ENCODE measurements at regions not wholly inside any gene's neighbourhood (a gene's known extent, or its start where the extent isn't known, plus 50 kb on each side); places are given as distances from the start of the nearest gene placed in this dataset.
"Not testable (repeated sequence)": the region's sequence is repeated elsewhere in the genome, so short reads cannot be mapped to it uniquely, and the experiment has no call there.

GRCh38 chr12:114030451-114030850 lies 64.3 kb upstream of the RBM19 start:
- Histone ChIP-seq H3K36me3 (no peaks in the 10 kb centered on the region), H3K9me3 (no peaks in the 10 kb centered on the region), H3K4me3 (replicated peaks in 1 of 3) (no peak overlapping the region), H3K27me3 (no peaks in the 10 kb centered on the region), H3K27ac (no peak overlapping the region), H3K4me1 (no peaks in the 10 kb centered on the region)
- intact Hi-C loops (cut with DNase I): no loop called here
- DNase-seq: no peak
- no peak for TF ChIP-seq CTCF (IDR thresholded peaks at IDR 0.05)
- TF ChIP-seq POLR2A (IDR thresholded peaks at IDR 0.05): no peak
- WGBS, 2 donors: 76 to 77% methylated on average over 4 of the region's 4 CpGs

GRCh38 chr12:114026805-114027204 lies 60.7 kb upstream of the RBM19 start:
- Histone ChIP-seq H3K27ac (no peak overlapping the region), H3K27me3 (no peaks in the 10 kb centered on the region), H3K4me3 (replicated peaks in 1 of 3) (no peak overlapping the region), H3K4me1 (no peaks in the 10 kb centered on the region), H3K9me3 (no peaks in the 10 kb centered on the region), H3K36me3 (no peaks in the 10 kb centered on the region)
- TF ChIP-seq CTCF (IDR thresholded peaks at IDR 0.05): no peak
- no peak for TF ChIP-seq POLR2A (IDR thresholded peaks at IDR 0.05)
- 76 to 79% methylated on average over 4 of the region's 4 CpGs for WGBS, 2 donors
- no peak for DNase-seq
- intact Hi-C loops (cut with DNase I): no loop called here

GRCh38 chr12:114025935-114026334 lies 59.8 kb upstream of the RBM19 start:
- Histone ChIP-seq H3K27ac (no peak overlapping the region), H3K4me1 (no peaks in the 10 kb centered on the region), H3K4me3 (replicated peaks in 1 of 3) (no peak overlapping the region), H3K27me3 (no peaks in the 10 kb centered on the region), H3K9me3 (no peaks in the 10 kb centered on the region), H3K36me3 (no peaks in the 10 kb centered on the region)
- 50 to 51% methylated on average over 3 of the region's 3 CpGs for WGBS, 2 donors
- no peak for DNase-seq
- no peak for TF ChIP-seq POLR2A (IDR thresholded peaks at IDR 0.05)
- TF ChIP-seq CTCF (IDR thresholded peaks at IDR 0.05): no peak
- intact Hi-C loops (cut with DNase I): no loop called here

GRCh38 chr12:114022081-114022480 lies 56.0 kb upstream of the RBM19 start:
- H3K27me3 ChIP-seq; H3K9me3 ChIP-seq; H3K4me1 ChIP-seq; DNase-seq; intact Hi-C loops (cut with DNase I); H3K27ac ChIP-seq; H3K4me3 ChIP-seq (replicated peaks in 1 of 3); H3K36me3 ChIP-seq: not testable (repeated sequence)
- WGBS, 2 donors: 90 to 94% methylated on average over 4 to 5 of the region's 5 CpGs

GRCh38 chr12:114018669-114019068 lies 52.5 kb upstream of the RBM19 start:
- H3K4me3 ChIP-seq (replicated peaks in 1 of 3): no peak overlapping the region
- intact Hi-C loops (cut with DNase I): no loop called here
- no peak overlapping the region for H3K27ac ChIP-seq
- WGBS, 2 donors: 9 to 13% methylated on average over 1 of the region's 1 CpG
- H3K9me3 ChIP-seq: no peaks in the 10 kb centered on the region
- H3K4me1 ChIP-seq: no peaks in the 10 kb centered on the region
- no peak for TF ChIP-seq CTCF (IDR thresholded peaks at IDR 0.05)
- no peak for TF ChIP-seq POLR2A (IDR thresholded peaks at IDR 0.05)
- no peaks in the 10 kb centered on the region for H3K27me3 ChIP-seq
- DNase-seq: no peak
- H3K36me3 ChIP-seq: no peaks in the 10 kb centered on the region
